Spleen (tissue), 11 donors: ENCODE measurements at regions not wholly inside any gene's neighbourhood (a gene's known extent, or its start where the extent isn't known, plus 50 kb on each side); places are given as distances from the start of the nearest gene placed in this dataset.

Source experiments
- DNase-seq: peaks from one replicate; pipeline ENCODE4 v3.0.0-alpha.2; 2020
- H3K27ac ChIP-seq, 8 donors: fragments of 200-600 bp; sonication (generic) in 7 of 8; 1 replicate in 4 of 8; 2 replicates in 4 of 8; pipeline versions ENCODE4 v1.5.0 to v1.8.0; 2016 to 2021; ENCODE audit warnings: inconsistent platforms in 4 of 8, mild to moderate bottlenecking in 4 of 8, moderate library complexity in 1 of 8
- H3K27me3 ChIP-seq, 7 donors: fragments of 200-600 bp; sonication (generic) in 6 of 7; replicated peaks in 1 of 7; 1 replicate in 4 of 7; 2 replicates in 3 of 7; pipeline versions ENCODE4 v1.5.0 to v1.8.0; 2016 to 2021; ENCODE audit warnings: inconsistent platforms in 3 of 7, mild to moderate bottlenecking in 1 of 7
- H3K36me3 ChIP-seq, 6 donors: fragments of 200-600 bp; sonication (generic) in 5 of 6; 1 replicate in 4 of 6; 2 replicates in 2 of 6; pipeline versions ENCODE4 v1.5.0 to v1.8.0; 2016 to 2021; ENCODE audit warnings: inconsistent platforms in 2 of 6
- H3K4me1 ChIP-seq, 6 donors: fragments of 200-600 bp; sonication (generic) in 5 of 6; 1 replicate in 3 of 6; 2 replicates in 3 of 6; pipeline versions ENCODE4 v1.5.0 to v1.8.0; 2016 to 2021; ENCODE audit warnings: inconsistent platforms in 3 of 6
- H3K4me3 ChIP-seq, 8 donors: fragments of 200-600 bp; sonication (generic) in 7 of 8; 1 replicate in 4 of 8; 2 replicates in 4 of 8; pipeline versions ENCODE4 v1.5.0 to v1.8.0; 2016 to 2021; ENCODE audit warnings: inconsistent platforms in 4 of 8, mild to moderate bottlenecking in 4 of 8, moderate library complexity in 2 of 8
- H3K9me3 ChIP-seq, 8 donors: fragments of 200-600 bp; sonication (generic) in 7 of 8; 1 replicate in 4 of 8; 2 replicates in 4 of 8; pipeline versions ENCODE4 v1.5.0 to v1.8.0; 2016 to 2021; ENCODE audit warnings: inconsistent platforms in 4 of 8
- POLR2A ChIP-seq, 3 donors: fragments of 450-650 bp; IDR thresholded peaks; one replicate each; pipeline ENCODE4 v1.5.1; 2017; ENCODE audit warnings: antibody characterized with exemption in 3 of 3, mild to moderate bottlenecking in 1 of 3
- POLR2AphosphoS5 ChIP-seq, 3 donors: sonication (generic); formaldehyde crosslinking; IDR thresholded peaks; one replicate each; pipeline ENCODE4 v1.5.1; 2017; ENCODE audit warnings: antibody characterized with exemption in 3 of 3
- WGBS, 5 donors: extraction: QIAGEN DNeasy Blood & Tissue Kit in 3 of 5; methylation state at CpG; one replicate each; pipeline versions ENCODE4 v1.1.5 to v1.1.7; 2013 to 2018; 5-methylcytosine and 5-hydroxymethylcytosine counted together
- intact Hi-C: fragments of 100-400 bp; cut with DNase I; formaldehyde crosslinking; loops from one replicate; pipeline ENCODE4 v1.15.0; 2023; ENCODE audit warnings: low total_unique reads
- TF ChIP-seq, protein P1 (sequence below), 11 experiments: fragments of 200-600 bp in 7 of 11; fragments of 450-650 bp in 4 of 11; sonication (generic) in 4 of 11; IDR thresholded peaks in 8 of 11; conservative IDR thresholded peaks in 3 of 11; 1 replicate in 7 of 11; 2 replicates in 4 of 11; pipeline versions ENCODE4 v1.4.0 to v1.8.0; 2016 to 2021; ENCODE audit warnings: antibody characterized with exemption in 11 of 11, inconsistent platforms in 4 of 11, mild to moderate bottlenecking in 1 of 11
- donor health status: healthy with polysubstance abuse.
- donor health status: DM: no; HTN: no; CAD: no; lungs with moderate emphysema.
- donor health status: DM: no; HTN: no; CAD: no.
- donor health status: Bipolar disorder and iron deficiency.
- donor health status: healthy.
- donor health status: DM: no; HTN: no; CAD: no.
- donor health status: DM: yes; HTN: yes; CAD: no.

DNA sequence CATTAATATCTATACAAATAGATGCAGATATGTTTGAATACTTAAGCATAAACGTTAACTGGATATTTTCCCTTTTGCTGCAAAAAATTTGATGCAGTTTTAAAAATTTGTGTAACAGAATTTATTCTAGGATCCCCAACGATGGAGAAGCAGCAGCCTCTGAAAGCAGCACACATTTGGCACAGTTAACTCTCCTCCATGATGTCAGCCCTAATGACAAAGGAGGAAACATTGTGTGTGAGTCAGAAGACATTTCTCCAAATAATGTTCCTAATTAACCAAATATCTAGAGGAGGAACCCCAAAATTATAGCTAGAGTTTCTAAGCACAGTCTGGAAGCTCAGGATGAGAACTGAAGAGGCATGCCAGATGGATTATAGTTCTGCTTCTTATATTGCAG lies 281.9 kb upstream of the MAD2L1 start:
- Histone ChIP-seq H3K9me3 (no peaks in the 10 kb centered on the region), H3K4me3 (no peak overlapping the region), H3K4me1 (no peaks in the 10 kb centered on the region), H3K27ac (no peak overlapping the region), H3K27me3 (no peaks in the 10 kb centered on the region), H3K36me3 (no peaks in the 10 kb centered on the region)
- no peak for DNase-seq
- WGBS, 5 donors: 24 to 55% (median 30%) methylated on average over 2 of the region's 2 CpGs
- intact Hi-C loops: no loop called here
- TF ChIP-seq POLR2A (IDR thresholded peaks at IDR 0.05): no peak
- TF ChIP-seq, protein P1, sequence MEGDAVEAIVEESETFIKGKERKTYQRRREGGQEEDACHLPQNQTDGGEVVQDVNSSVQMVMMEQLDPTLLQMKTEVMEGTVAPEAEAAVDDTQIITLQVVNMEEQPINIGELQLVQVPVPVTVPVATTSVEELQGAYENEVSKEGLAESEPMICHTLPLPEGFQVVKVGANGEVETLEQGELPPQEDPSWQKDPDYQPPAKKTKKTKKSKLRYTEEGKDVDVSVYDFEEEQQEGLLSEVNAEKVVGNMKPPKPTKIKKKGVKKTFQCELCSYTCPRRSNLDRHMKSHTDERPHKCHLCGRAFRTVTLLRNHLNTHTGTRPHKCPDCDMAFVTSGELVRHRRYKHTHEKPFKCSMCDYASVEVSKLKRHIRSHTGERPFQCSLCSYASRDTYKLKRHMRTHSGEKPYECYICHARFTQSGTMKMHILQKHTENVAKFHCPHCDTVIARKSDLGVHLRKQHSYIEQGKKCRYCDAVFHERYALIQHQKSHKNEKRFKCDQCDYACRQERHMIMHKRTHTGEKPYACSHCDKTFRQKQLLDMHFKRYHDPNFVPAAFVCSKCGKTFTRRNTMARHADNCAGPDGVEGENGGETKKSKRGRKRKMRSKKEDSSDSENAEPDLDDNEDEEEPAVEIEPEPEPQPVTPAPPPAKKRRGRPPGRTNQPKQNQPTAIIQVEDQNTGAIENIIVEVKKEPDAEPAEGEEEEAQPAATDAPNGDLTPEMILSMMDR (IDR thresholded peaks at IDR 0.05 in 8 of 11, conservative IDR thresholded peaks at IDR 0.05 in 3 of 11): no peak
- TF ChIP-seq POLR2AphosphoS5 (IDR thresholded peaks at IDR 0.05): no peak

DNA sequence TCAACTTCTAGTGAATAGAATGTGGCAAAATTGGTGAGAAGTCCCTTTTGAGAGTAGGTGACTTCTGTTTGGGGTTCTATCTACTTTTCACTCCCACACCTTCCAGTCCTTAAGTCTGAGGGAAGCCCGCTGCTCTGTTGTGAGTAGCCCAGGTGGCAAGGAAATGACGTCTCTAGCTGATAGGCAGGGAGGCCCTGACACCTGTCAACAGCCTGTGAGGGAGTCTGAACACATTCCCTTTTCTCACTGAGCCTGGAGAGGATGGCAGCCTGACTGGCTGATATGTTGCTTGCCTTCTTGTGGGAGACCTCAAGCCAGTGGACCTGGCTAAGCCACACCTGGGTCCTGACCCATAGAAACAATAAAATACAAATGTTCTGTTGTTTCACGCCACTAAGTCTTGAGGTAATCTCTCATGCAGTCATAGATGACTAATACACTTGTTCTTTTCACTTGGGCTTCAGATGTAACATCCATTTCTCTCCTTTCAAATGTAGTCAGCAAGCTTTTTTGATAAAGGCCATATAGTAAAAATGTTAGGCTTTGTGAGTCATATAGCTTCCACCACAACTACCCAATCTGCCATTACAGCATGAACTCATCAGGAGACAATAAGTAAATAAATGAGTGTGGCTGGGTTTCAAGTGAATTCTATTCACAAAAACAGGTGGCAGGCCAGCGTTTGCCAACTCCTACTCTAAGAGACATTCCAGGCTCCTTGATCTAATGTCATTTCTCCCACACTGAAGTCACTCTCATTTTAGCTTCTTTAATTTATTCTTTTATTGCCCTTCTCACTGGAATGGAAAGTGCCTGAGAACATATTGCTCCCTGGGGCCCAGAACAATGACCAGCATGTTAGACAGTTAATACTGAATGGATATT lies 265.1 kb upstream of the MAD2L1 start:
- 48 to 75% (median 64%) methylated on average over 4 of the region's 4 CpGs for WGBS, 5 donors

DNA sequence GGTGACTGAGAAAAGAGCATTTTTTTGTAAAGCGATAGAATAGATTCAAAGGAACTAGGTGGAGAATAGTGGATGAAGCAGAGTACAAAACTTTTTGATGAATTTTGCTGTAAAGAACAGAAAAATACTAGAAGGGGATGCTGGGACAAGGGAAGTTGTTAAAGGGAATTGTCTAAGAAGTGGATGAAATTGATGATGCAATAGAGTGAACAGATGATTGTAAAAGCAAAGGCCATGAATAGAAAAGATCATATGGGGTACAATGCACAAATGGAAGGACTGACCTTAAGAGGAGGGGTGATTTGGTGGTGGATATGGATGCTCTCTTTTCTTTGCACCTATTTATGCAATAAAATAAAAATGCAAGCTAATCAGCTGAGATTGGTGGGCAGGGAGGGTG lies 262.7 kb upstream of the MAD2L1 start:
- TF ChIP-seq, protein P1 (IDR thresholded peaks at IDR 0.05 in 8 of 11, conservative IDR thresholded peaks at IDR 0.05 in 3 of 11): no peak
- TF ChIP-seq POLR2AphosphoS5 (IDR thresholded peaks at IDR 0.05) (no peak), POLR2A (IDR thresholded peaks at IDR 0.05) (no peak)
- Histone ChIP-seq H3K36me3 (no peaks in the 10 kb centered on the region), H3K27me3 (no peaks in the 10 kb centered on the region), H3K4me1 (no peaks in the 10 kb centered on the region), H3K9me3 (no peaks in the 10 kb centered on the region), H3K4me3 (no peak overlapping the region), H3K27ac (no peak overlapping the region)
- WGBS, 5 donors: 90 to 98% (median 94%) methylated on average over 1 of the region's 1 CpG
- intact Hi-C loops: no loop called here
- DNase-seq: no peak

More for the DNA sequence above, 265.1 kb upstream of the MAD2L1 start:
- Histone ChIP-seq H3K27me3 (no peaks in the 10 kb centered on the region), H3K4me1 (no peaks in the 10 kb centered on the region), H3K27ac (no peak overlapping the region), H3K36me3 (no peaks in the 10 kb centered on the region), H3K4me3 (no peak overlapping the region), H3K9me3 (no peaks in the 10 kb centered on the region)
- TF ChIP-seq POLR2A (IDR thresholded peaks at IDR 0.05): no peak
- TF ChIP-seq, protein P1 (IDR thresholded peaks at IDR 0.05 in 8 of 11, conservative IDR thresholded peaks at IDR 0.05 in 3 of 11): no peak
- TF ChIP-seq POLR2AphosphoS5 (IDR thresholded peaks at IDR 0.05): no peak
- no peak for DNase-seq
- intact Hi-C loops: no loop called here

DNA sequence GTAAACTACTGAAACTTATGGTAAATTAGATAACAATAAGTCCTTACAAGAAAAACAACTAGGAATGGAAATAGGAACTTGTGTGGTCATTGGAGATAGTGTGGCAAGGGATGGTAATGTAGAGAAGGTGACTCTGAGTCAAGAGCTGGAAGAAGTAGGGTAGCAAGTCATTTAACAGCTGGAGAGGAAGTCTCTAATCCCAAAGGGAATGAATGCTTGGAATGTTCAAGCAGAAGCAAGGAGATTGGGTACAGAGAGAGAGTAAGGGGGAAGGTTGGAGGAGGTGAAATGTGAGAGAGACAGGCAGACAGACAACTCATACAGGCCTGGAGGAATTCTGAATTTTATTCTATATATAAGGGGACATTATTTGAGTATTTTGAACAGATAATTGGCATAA lies 260.6 kb upstream of the MAD2L1 start:
- no peaks in the 10 kb centered on the region for H3K36me3 ChIP-seq
- intact Hi-C loops: no loop called here
- no peak for TF ChIP-seq POLR2A (IDR thresholded peaks at IDR 0.05)
- TF ChIP-seq, protein P1 (IDR thresholded peaks at IDR 0.05 in 8 of 11, conservative IDR thresholded peaks at IDR 0.05 in 3 of 11): no peak
- no peak for TF ChIP-seq POLR2AphosphoS5 (IDR thresholded peaks at IDR 0.05)

More for the DNA sequence above, 260.6 kb upstream of the MAD2L1 start:
- no peaks in the 10 kb centered on the region for H3K27me3 ChIP-seq
- DNase-seq: no peak
- H3K4me1 ChIP-seq: no peaks in the 10 kb centered on the region
- no peak overlapping the region for H3K27ac ChIP-seq
- H3K9me3 ChIP-seq: no peaks in the 10 kb centered on the region
- no peak overlapping the region for H3K4me3 ChIP-seq
